ENCODE measurements at regions not wholly inside any gene's neighbourhood (a gene's known extent, or its start where the extent isn't known, plus 50 kb on each side); places are given as distances from the start of the nearest gene placed in this dataset.

DNA sequence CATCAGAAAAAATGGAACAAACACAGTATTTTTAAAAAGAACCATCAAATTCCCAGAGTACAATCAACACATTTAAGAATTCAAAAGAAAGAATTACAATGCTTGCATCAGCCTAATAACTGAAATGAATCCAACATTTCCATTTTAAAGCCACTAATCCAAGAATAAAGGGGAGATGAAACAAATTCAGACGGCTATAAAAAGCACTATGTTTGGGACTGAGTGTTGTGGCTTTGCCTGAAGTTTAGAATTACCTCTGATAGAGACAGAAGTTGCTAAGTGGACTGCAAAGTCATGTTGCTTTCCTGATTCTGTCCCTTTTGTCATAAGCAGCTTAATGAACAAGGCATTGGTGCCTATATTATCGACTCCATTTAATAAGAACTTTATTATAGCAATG is 135.4 kb upstream of the RGMB start:
- no peak for DNase-seq

- DNase-seq: no peak
These were observed 134.8 kb upstream of the RGMB start for GRCh38 chr5:98638701-98639100.

DNA sequence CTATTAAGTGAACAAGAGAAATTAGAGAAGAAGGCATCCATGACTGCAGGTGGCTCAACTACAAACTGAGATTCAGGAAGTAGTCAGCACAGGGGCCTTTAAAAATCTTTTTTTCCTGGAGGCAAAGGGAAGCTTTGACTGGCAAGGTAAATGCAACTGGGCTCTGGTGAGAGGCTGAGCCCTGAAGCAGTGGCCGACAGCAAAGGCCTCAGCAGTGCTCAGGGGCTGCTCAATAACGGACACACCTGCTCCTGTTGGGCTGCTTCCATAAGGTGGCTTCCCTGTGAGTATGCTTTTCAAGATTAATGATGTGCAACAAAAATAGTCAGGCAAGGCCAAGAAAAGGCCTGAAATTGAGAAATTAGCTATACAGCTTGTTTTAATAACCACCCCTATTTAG is 134.2 kb upstream of the RGMB start:
- DNase-seq: no peak

DNA sequence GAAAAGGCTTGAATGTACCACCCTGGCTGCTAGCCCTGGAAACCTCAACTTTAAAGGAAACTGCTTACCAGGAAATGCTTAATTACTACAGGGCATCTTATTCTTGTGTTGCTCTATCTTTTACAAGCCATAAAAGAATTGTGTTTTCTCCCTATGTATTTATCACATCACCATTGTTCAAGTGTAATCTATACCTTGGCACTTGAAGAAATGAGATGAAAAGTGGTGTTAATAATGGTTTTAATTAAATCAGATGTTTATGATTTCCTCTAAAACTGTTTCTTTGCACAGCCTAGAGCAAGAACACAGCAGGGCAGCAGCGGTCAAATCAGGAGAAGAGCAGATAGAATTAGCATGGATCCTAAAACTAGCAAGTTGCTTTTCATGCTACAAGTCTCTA is 131.8 kb upstream of the RGMB start:
- no peak for DNase-seq

DNA sequence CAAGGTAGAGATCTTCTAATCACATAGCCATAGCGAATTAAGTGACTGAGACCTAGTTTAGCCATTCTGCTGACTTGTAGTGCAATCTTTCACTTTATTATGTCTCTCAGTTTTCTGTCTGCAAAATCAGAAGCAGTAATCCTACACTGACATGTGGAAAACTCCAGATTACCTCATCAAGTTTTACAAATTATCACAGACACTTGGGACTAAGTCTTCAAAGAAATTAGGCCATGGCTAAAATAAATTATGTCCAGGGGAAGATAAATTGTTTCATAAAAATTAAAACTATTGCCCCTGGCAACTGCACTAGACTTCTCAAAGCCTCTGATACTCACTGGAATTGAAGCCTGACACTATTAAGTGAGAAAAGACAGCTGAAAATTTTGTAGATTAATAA is 129.9 kb upstream of the RGMB start:
- no peak for DNase-seq

- no peak for DNase-seq
These were observed 121.7 kb upstream of the RGMB start for GRCh38 chr5:98651715-98652114.

DNA sequence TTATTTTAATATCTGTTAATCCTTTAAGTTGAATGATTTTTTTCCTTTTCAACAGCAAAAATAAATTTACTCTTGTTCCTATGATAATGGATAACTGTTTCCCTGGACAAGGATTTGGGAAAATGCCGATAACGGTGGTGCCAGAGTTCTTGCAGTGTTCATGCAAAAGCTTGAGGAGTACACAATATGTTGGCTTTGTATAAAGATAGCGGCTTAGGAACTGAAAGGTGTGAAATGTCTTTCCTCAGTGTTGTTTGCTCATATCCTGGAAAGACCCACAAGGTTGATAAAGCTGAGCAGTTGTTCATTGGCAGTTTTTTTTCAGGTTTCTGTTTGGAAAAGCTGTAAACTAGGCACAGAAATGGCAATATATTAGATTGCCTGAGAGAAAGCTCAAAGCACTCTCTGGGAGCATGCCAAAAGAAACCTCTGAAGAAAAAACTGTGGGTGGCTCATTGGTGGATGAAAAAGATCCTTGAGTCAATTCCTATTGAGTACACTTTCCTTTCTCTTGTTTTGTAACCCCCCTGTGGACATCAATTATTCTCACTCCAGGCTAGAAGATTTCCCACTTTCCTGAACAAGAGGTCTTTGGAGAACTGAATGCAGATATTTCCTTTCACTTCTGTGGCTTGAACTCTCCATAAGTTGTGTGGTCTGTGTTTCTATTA is 117.2 kb upstream of the RGMB start:
- no peak for DNase-seq

- no peak for DNase-seq
These were observed 116.7 kb upstream of the RGMB start for GRCh38 chr5:98656796-98657195.

DNA sequence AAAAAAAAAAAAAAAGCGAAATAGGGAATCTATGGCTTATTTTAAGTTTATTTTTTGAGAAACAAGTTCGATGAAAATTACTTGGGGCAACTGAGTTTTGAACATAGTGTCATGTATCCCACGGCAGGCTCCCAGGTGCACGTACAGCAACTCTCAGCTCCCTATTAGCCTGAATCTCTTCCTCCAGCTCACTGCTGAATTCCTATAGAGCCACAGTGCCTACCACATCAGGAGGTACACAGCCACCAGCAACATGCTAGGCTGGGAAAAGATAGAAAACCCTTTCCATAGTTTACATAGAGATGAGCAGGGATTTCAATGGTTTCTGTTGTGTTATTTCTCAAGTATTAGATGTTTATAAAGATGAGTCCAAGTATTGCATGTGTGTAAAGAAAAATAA is 115.9 kb upstream of the RGMB start:
- no peak for DNase-seq

DNA sequence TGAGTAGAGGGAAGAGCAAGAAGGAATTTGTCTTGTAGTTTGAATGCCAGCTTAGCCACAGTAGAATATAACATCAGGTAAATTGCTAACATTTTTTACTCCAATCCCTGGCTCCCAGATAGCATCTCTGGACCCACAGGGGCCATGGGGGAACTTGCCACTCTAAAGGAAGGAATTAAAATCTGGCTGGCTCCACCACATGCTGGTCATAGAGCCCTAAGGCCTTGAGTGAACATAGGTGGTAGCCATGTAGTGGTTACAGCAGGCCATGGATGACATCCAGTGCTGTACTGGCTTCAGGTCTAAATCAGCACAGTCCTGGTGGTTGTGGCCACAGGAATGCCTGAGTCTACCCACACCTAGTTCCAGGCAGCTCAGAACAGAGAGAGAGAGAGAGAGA is 109.9 kb upstream of the RGMB start:
- DNase-seq: no peak

GRCh38 chr5:98664736-98665135 is 108.7 kb upstream of the RGMB start:
- no peak for DNase-seq

DNA sequence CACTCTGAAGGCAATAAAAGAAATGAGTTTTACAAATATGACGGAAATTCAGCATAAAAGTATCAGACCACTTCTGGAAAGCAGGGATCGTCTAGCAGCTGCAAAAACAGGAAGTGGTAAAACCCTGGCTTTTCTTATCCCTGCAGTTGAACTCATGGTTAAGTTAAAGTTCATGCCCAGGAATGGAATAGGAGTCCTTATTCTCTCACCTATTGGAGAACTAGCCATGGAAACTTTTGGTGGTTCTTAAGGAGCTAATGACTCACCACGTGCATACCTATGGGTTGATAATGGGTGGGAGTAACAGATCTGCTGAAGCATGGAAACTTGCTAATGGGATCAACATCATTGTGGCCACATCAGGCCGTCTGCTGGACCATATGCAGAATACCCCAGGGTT is 93.5 kb upstream of the RGMB start:
- no peak for DNase-seq

DNA sequence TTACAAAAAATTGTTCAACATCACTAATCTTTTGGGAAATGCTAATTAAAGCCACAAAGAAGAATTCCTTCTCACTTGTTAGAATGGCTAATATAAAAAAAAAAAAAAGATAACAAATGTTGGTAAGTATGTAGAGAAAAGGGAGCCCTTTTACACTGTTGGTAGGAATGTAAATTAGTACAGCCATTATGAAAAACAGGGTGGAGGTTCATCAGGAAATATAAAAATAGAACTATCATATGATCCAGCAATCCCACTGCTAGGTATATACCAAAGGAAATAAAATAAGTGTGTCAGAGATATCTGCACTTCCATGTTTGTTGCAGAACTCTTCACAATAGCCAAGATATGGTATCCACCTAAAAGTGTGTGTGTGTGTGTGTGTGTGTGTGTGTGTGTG is 83.5 kb upstream of the RGMB start:
- DNase-seq: no peak

- DNase-seq: no peak
These were observed 78.6 kb upstream of the RGMB start for GRCh38 chr5:98694902-98695301.

- DNase-seq: no peak
These were observed 75.1 kb upstream of the RGMB start for GRCh38 chr5:98698359-98698758.

GRCh38 chr5:98700730-98701129 is 72.7 kb upstream of the RGMB start:
- no peak for DNase-seq

- no peak for DNase-seq
These were observed 67.6 kb upstream of the RGMB start for GRCh38 chr5:98705841-98706240.

- no peak for DNase-seq
These were observed 63.8 kb upstream of the RGMB start for GRCh38 chr5:98709681-98710080.

GRCh38 chr5:98713027-98713426 is 60.4 kb upstream of the RGMB start:
- DNase-seq: no peak

DNA sequence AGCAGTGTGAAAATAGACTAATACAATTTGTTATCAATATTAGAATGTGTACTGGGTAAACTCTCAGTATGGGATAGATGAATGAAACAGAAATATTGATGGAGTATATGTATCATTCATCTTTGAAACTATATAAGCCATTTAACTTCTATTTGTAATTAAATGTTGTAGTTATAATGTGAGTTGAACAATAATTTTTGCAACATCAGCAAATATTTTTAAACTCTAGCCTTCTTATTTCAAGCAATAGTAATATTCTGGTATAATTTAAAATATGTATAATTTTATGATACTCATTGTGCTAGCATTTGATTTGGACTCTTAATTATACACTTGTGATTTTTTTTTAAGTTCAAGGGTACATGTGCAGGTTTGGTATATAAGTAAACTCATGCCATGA is 59.6 kb upstream of the RGMB start:
- DNase-seq: no peak

DNA sequence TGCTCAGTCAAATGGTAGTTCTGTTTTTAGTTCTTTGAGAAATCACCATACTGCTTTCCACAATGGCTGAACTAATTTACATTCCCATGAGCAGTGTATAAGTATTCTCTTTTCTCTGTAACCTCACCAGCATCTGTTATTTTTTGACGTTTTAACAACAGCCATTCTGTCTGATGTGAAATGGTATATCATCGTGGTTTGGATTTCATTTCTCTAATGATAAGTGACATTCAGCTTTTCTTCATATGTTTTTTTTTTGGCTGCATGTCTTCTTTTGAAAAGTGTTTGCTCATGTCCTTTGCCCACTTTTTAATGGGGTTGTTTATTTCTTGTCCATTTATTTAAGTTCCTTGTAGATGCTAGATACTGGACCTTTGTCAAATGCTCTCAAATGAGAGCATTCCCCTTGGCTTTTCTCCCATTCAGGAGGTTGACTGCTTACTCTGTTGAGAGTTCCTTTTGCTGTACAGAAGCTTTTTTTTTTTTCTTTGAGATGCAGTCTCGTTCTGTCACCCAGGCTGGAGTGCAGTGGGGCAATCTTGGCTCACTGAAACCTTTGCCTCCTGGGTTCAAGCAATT is 58.7 kb upstream of the RGMB start:
- DNase-seq: no peak

DNA sequence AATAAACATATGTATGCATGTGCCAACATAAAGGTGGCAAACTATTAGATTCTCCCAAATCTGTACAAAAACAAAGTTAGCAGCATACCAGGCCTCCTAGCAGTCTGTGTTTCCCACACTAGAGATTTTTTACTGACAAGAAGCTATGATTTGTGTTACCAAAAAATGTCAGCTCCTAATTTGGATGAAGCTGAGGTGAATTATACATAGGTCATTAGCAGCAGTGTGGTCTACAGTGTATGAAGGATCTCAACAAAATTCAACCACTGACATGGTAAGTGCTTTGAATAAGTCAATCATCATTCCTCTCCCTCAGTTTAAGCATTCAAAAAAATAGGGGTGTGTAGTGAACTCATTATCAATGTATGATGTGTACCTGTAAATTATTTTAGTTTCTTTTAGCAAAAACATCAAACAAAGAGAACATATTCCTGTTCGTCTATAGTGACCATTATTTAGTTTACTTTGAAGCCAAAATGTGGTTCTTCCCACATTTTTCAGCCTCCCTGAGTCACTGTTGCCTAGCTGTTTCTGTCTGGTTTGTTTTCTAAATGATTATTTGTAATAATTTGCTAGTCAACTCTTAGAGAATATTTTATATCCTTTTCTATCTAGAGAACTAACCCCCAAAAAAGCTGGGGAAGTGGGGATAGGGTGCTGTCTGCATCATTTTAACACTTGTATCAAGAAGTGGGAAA is 52.1 kb upstream of the RGMB start:
- DNase-seq: no peak

DNA sequence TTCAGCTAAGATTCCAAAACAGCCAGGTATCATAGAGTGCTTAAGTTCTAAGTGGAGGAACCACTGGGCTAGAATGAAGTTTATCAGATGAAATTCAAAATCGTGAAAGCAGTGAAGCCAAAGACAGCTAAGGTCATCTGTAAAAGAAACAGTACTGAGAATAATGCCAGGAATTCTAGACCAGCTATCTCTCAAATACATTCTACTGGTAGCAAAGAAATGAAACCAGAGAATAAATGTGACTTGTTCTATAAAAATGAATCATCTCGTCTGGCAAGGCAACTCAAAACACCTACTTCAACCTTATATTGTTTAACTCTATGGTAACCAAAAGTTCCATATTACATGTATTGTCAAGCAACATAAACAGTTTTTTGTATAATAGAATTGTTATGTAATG is 51.3 kb upstream of the RGMB start:
- no peak for DNase-seq

GRCh38 chr5:98723061-98723460 is 50.4 kb upstream of the RGMB start:
- DNase-seq: no peak
